ENCODE measurements at regions not wholly inside any gene's neighbourhood (a gene's known extent, or its start where the extent isn't known, plus 50 kb on each side); places are given as distances from the start of the nearest gene placed in this dataset.

GRCh38 chr2:12050396-12050795 is 304.0 kb downstream of the LPIN1 start:
- TF ChIP-seq POLR2A (IDR thresholded peaks at IDR 0.05) (no peak), CTCF (IDR thresholded peaks at IDR 0.05) (no peak)

All from right lobe of liver (tissue), 4 donors.